Parathyroid adenoma (tissue), 2 donors: ENCODE measurements at regions not wholly inside any gene's neighbourhood (a gene's known extent, or its start where the extent isn't known, plus 50 kb on each side); places are given as distances from the start of the nearest gene placed in this dataset.
"Not testable (repeated sequence)": the region's sequence is repeated elsewhere in the genome, so short reads cannot be mapped to it uniquely, and the experiment has no call there.

Experiments
- H2AFZ ChIP-seq: fragments of 300-600 bp; sonication (generic); one replicate; pipeline ENCODE4 v1.7.0; 2017; ENCODE audit warnings: antibody characterized with exemption, mild to moderate bottlenecking
- H3K27ac ChIP-seq: fragments of 300-600 bp; sonication (generic); one replicate; pipeline ENCODE4 v1.7.0; 2017
- H3K27me3 ChIP-seq: fragments of 300-600 bp; sonication (generic); one replicate; pipeline ENCODE4 v1.7.0; 2017; ENCODE audit warnings: low read length; ENCODE audit not compliant: control insufficient read depth, insufficient read depth
- H3K36me3 ChIP-seq: fragments of 300-600 bp; sonication (generic); one replicate; pipeline ENCODE4 v1.7.0; 2017; ENCODE audit warnings: low read length; ENCODE audit not compliant: control insufficient read depth, insufficient read depth
- H3K4me1 ChIP-seq: fragments of 300-600 bp; sonication (generic); one replicate; pipeline ENCODE4 v1.7.0; 2017; ENCODE audit warnings: control low read depth
- H3K4me2 ChIP-seq: fragments of 300-600 bp; sonication (generic); one replicate; pipeline ENCODE4 v1.7.0; 2017; ENCODE audit warnings: low read length
- H3K4me3 ChIP-seq: fragments of 300-600 bp; sonication (generic); one replicate; pipeline ENCODE4 v1.7.0; 2017; ENCODE audit warnings: low read depth, low read length
- H3K79me2 ChIP-seq: fragments of 300-600 bp; sonication (generic); one replicate; pipeline ENCODE4 v1.7.0; 2017; ENCODE audit warnings: control low read depth
- H3K9ac ChIP-seq: fragments of 300-600 bp; sonication (generic); one replicate; pipeline ENCODE4 v1.7.0; 2017; ENCODE audit warnings: mild to moderate bottlenecking
- H3K9me3 ChIP-seq: fragments of 300-600 bp; sonication (generic); one replicate; pipeline ENCODE4 v1.7.0; 2017; ENCODE audit warnings: low read length; ENCODE audit not compliant: control insufficient read depth
- TF ChIP-seq, protein P1 (sequence below): fragments of 300-600 bp; sonication (generic); IDR thresholded peaks from one replicate; pipeline ENCODE4 v1.7.0; 2017; ENCODE audit warnings: antibody characterized with exemption, mild to moderate bottlenecking
- donor health status: primary hyperparathyroidism.

DNA sequence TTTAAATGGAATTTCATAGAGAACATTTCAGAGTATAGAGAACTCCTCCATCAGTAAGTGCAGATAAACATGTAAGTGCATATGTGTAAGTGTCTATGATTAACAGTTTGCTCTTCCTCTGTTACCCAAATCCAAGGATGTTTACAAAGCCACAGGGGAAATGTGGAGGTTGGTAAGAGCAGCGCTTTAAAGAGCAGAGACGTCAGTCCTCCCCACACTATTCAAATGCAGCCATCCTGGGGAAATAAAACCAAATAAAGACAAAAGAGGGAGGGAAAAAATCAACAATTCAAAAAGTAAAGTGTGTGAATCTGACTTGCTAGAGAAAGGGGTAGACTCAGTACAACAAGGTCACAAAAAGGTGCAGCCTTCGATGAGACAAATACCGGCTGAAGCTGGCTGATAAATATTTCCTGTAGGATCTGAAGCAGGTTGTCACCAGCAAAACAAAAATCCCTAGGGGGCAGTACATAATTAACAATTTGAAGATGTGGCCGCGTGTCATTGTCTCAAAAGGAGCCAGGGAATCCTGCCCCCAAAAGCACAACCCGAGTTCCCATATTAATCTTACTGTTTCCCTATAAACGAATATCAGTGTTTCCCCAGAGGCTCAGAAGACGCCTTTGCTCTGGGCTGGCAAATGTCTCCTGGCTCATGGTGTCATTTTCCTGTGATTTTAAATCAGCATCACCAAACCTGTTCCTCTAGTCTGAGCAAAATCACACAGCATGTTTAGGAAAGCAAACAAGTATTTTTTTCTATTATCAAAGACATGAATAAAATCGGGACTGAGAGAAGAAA lies 216.5 kb downstream of the CDCA7 start:
- Histone ChIP-seq H3K36me3 (no peaks in the 10 kb centered on the region), H3K79me2 (no peaks in the 10 kb centered on the region), H3K4me2 (no peak overlapping the region), H2AFZ (no peak overlapping the region), H3K27me3 (no peaks in the 10 kb centered on the region), H3K27ac (no peak overlapping the region), H3K4me1 (no peaks in the 10 kb centered on the region), H3K9ac (no peak overlapping the region), H3K4me3 (no peak overlapping the region), H3K9me3 (no peaks in the 10 kb centered on the region)
- TF ChIP-seq, protein P1, sequence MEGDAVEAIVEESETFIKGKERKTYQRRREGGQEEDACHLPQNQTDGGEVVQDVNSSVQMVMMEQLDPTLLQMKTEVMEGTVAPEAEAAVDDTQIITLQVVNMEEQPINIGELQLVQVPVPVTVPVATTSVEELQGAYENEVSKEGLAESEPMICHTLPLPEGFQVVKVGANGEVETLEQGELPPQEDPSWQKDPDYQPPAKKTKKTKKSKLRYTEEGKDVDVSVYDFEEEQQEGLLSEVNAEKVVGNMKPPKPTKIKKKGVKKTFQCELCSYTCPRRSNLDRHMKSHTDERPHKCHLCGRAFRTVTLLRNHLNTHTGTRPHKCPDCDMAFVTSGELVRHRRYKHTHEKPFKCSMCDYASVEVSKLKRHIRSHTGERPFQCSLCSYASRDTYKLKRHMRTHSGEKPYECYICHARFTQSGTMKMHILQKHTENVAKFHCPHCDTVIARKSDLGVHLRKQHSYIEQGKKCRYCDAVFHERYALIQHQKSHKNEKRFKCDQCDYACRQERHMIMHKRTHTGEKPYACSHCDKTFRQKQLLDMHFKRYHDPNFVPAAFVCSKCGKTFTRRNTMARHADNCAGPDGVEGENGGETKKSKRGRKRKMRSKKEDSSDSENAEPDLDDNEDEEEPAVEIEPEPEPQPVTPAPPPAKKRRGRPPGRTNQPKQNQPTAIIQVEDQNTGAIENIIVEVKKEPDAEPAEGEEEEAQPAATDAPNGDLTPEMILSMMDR, result no peak

DNA sequence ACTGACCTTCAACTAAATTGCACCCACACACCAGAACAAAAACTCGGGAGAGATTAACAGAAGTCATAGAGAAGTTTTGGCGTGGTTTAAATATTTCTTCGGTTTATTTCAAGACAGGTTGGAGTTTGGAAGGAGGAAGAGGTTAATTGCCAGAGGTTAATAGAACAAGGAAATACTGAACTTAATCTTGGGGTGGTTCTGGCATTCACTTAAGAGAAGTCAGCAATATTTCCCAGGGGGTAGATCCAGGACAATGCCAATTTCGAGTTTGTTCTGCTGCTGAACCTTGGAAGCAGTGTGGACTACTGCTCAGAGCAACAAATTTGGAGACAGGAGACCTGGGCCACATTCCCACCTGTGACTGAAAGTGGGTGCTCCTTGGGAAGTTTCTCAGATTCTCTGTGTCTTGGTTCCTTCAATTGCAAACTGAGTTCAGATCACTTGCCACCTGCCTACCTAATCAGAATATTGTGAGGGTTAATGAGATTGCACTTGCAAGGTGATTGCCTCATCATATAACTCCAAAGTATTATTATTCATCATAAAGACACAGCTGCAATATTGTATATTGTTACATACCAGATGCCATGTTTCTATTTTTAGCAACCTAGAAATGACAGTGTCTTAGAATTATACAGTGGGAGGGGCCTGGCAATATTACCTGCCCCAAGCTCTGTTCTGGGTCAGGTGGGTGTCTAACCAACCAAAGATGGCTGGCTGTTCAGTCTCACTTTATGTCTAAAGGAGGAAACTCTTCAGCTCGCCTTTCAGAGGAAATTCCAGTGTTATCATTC lies 217.4 kb downstream of the CDCA7 start:
- no peak overlapping the region for H3K27ac ChIP-seq
- H3K4me2 ChIP-seq, result no peak overlapping the region
- H3K4me3 ChIP-seq, result no peak overlapping the region
- H3K27me3 ChIP-seq, result no peaks in the 10 kb centered on the region
- TF ChIP-seq, protein P1, result no peak
- no peak overlapping the region for H2AFZ ChIP-seq
- H3K36me3 ChIP-seq, result no peaks in the 10 kb centered on the region
- no peak overlapping the region for H3K9ac ChIP-seq
- H3K4me1 ChIP-seq, result no peaks in the 10 kb centered on the region
- H3K9me3 ChIP-seq, result no peaks in the 10 kb centered on the region
- no peaks in the 10 kb centered on the region for H3K79me2 ChIP-seq

DNA sequence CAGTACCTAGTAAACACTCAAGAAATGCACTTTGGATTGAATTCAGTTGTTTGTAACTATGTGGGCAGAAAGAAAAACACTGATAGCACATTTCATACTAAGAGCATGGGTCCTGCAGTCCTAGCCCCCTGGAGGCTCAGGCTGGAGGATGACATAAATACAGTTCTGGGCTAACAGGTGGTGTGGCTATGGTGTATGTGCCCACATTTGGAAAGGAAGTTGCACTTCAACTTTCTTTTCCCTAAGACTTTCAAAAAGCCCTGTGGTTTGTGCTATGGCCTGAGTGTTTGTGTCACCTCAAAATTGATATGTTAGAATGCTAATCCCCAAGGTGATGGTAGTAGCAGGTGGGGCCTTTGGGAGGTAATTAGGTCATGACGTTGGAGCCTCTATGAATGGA lies 218.2 kb downstream of the CDCA7 start:
- Histone ChIP-seq H2AFZ (no peak overlapping the region), H3K4me2 (no peak overlapping the region), H3K9ac (no peak overlapping the region), H3K36me3 (no peaks in the 10 kb centered on the region), H3K79me2 (no peaks in the 10 kb centered on the region), H3K27ac (no peak overlapping the region), H3K27me3 (no peaks in the 10 kb centered on the region), H3K4me1 (no peaks in the 10 kb centered on the region), H3K9me3 (no peaks in the 10 kb centered on the region), H3K4me3 (no peak overlapping the region)
- TF ChIP-seq, protein P1, result no peak

DNA sequence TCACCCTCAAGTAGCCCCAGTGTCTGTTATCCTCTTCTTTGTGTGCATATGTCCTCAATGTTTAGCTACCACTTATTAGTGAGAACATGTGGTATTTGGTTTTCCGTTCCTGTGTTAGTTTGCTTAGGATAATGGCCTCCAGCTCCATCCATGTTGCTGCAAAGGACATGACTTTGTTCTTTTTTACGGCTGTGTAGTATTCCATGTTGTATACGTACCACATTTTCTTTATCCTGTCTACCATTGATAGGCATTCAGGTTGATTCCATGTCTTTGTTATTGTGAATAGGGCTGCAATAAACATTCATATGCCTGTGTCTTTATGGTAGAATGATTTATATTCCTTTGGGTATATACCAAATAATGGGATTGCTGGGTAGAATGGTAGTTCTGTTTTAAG lies 219.1 kb downstream of the CDCA7 start:
- not testable (repeated sequence) for H3K27ac ChIP-seq, H3K9me3 ChIP-seq, H3K36me3 ChIP-seq, H3K4me1 ChIP-seq, H3K9ac ChIP-seq, H3K4me2 ChIP-seq, H3K79me2 ChIP-seq, H3K4me3 ChIP-seq, H3K27me3 ChIP-seq, H2AFZ ChIP-seq

- Histone ChIP-seq H3K9ac (no peak overlapping the region), H3K27me3 (no peaks in the 10 kb centered on the region), H2AFZ (no peak overlapping the region), H3K4me1 (no peaks in the 10 kb centered on the region), H3K9me3 (no peaks in the 10 kb centered on the region), H3K36me3 (no peaks in the 10 kb centered on the region), H3K4me2 (no peak overlapping the region), H3K79me2 (no peaks in the 10 kb centered on the region), H3K27ac (no peak overlapping the region), H3K4me3 (no peak overlapping the region)
- TF ChIP-seq, protein P1, result no peak
Observed at GRCh38 chr2:173574324-173575112, 219.8 kb downstream of the CDCA7 start.
